ENCODE measurements at regions not wholly inside any gene's neighbourhood (a gene's known extent, or its start where the extent isn't known, plus 50 kb on each side); places are given as distances from the start of the nearest gene placed in this dataset.

DNA sequence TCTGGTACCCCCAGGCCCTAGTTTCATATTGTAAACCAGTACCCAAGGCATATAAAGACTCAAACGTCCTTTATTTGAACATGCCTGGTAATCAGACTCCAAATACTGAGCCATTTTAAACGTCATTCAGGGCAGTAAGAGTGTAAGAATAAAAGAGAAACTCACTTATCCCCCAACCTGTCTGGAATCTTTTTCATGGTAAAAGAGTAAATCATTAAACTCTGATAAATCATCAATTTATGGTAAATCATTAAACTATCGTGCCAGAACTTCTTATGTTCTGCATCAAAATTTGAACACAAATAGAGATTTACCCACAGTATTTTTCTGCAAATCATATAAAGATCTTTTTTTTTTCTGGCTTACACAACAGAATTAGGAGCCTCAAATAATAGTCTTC is 734.3 kb upstream of the POT1 start:
- DNase-seq (ENCODE audit: low spot score), result no peak

DNA sequence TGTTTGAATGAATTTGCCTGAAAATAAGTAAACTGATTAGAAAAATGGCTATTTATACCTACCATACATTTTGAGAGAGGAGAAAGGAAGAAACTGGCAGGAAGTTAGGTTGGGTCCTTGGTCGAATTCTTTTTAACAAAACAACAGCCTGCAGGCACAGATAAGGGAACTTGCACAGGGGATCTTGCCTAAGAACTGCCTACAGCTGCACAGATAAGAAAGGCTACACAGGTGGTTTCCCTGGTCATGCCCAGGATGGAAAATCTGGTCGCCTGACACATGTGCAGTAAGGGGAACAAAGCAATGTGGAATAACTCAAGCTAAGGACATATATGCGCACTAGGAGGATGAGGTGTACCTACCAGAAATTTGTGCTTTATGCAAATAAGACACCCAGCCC is 732.1 kb upstream of the POT1 start:
- DNase-seq (ENCODE audit: low spot score), result no peak

DNA sequence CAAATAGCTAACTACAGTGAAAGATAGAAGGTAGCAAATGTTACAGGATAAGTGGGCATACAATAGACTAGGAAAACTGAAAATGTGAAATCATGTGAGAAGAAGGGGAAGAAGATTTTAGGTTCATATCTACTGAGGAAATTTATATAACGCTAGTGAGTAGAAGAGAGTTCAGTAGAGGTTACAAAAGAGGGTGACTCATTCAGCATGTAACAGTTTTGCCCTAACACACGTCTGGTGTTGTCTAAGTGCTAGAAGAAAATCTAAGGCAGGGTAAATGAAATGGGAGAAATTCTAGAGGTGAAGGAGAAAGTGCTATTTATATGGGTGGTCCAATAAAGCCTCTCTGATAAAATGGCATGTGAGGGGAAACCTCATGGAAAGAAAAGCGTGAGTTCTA is 731.4 kb upstream of the POT1 start:
- no peak for DNase-seq (ENCODE audit: low spot score)

DNA sequence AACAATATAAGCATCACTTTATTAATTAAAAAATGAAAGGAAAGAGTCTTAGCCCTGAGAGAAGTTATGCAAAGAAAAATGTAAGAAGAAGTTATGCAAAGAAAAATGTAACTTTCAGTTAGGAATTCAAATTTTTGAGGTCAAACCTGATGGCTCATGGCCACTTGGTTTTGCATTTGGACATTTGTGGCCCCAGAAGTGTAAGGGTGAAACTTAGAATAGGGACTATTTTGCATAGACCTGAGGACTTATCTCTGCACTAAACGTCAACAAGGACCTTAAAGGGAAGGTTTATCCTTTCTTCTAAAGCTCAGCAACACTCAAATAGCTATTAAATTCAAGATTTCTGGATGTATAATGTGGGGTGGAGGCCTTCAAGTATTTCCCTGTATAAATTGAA is 724.5 kb upstream of the POT1 start:
- no peak for DNase-seq (ENCODE audit: low spot score)

DNA sequence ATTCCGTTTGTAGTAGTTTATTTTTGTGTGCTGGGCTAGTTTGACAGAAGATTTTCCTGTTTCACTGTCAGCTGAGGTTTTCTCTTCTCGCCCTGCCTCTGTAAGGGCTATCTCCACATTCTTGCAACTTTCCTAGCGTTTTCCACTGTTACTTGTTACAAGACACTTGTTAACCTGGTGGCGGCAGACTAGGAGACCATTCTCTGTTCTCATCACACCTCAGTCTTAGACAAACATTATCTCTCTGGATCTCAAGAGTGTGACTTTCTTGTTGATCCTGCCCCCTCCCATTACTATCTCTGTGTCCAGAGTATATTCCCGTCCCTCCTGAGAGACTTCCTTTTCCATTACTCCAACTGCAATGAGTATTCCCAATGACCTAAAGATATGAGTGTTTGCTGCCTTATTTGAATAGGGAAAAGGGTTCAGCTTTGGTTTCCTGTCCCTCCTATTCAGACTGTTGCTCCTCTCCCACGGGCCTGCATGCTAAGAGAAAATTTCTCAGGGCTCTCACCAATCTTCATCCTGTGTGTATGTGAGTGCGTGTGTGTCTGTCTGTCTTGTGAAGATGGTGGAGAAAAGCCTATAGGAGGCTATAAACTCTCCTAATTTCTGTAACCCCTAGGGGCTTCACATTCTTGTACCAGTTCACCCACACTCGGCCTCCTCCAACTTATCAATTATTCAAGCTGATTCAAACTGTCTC is 722.4 kb upstream of the POT1 start:
- DNase-seq (ENCODE audit: low spot score), result no peak

DNA sequence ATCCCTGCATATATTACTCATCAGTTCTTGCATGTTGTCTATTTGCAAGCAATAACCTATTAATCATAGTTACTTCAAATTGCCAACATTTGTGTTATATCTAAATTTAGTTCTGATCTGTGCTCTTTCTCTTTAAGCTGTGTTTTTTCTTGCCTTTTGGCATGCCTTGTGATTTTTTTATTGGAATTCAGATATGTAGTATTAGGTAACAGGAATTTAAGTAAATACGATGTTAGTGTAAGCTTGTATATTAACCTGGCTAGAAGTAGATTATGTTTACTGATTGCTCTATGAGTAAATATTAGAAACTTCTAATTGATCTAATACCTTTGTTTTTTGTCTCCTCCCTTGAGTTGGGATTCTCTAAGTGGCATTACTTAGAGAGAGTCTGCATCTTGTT is 718.9 kb upstream of the POT1 start:
- no peak for DNase-seq (ENCODE audit: low spot score)

DNA sequence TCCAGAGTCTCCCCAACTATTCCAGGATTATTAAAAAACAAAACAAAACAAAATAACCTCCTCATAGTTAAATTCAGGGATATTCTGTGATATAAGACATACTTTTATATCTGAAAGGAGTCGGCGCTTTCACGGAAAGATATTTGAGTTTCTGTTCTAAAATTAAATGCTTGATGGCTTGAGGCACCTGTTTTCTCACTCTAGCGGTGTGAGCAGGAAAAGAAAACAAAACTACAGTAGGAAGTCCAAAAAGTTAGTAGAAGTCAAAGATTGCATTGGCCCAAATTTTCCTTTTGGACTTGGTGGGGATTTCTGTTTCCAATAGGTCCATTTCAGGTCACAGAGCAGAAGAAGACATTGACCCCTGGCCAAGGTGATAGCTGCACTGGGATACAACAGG is 716.1 kb upstream of the POT1 start:
- no peak for DNase-seq (ENCODE audit: low spot score)

DNA sequence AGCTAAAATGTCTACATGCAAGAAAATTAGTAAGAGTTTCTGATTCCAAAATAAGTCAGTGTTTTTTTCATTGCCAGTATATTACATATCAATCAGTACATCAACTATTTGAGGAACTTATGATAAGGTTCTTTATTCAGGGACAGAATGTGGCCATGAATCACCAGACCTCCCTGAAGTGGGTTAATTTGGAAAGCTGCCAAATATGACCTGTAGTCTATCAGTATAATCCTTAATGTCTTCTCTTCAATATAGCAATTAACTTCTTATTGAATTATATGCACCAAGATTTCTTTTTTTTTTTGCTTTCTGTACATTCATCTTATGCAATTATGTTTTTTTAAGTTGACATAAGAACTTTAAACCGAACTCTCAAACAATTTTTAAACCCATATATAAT is 714.5 kb upstream of the POT1 start:
- DNase-seq (ENCODE audit: low spot score), result no peak

DNA sequence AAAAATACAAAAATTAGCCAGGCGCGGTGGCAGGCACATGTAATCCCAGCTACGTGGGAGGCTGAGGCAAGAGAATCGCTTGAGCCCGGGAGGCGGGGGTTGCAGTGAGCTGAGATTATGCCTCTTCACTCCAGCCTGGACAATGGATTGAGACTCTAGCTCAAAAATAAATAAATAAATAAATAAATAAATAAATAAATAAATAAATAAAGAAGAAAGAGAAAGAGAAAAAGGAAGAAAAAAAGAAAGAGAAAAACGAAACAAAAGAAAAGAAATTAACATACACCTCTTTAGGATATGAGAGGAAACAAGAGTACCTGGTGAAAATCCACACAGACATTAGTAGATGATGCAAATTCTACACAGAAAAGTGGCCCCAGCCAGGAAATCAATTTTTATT is 713.7 kb upstream of the POT1 start:
- no peak for DNase-seq (ENCODE audit: low spot score)

DNA sequence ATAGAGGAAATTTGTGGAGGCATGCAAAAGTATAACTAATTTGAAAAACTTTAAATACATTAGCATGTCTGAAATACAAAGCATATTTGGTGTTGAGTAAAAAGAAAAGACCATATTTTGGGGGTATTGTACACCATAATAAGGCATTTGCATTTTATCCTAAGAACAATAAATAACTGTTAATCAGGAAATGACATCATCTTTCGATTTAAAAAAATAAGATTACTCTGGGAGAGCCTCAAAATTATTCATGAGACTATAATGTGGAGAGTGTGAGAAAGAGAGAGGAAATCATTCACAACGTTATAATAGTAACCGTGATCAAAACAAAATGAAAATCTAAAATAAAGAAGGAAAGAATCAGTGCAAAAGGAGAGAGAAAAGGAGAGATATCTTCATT is 712.3 kb upstream of the POT1 start:
- DNase-seq (ENCODE audit: low spot score), result no peak

DNA sequence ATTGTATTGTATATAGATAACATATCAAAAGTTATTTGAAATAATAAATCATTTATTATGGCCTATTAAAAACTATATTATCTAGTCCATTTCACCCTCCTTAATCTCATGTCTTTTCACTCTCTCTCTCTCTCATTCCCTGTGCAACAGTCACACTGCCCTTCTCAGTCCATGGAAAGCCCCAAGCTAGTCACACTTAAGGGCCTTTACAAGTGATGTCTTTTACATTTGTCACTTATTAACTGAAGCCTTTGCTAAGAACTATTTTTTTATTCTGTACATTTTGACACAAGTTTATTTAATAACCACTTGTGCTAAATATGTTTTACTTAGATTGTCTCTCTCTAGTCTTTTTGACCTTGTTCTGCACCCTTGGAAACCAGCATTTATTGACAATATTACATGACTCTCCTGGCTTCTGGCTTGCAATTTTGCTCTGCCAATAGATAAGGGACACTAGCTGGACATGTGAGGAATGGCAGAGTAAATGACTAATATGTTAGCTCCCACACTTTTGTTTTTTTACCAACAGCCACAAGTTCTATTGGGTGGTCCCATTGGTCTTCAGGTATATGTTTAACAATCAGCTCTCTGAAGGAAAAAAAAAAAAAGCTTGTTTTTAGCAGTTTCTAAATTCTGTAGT is 706.8 kb upstream of the POT1 start:
- no peak for DNase-seq (ENCODE audit: low spot score)

DNA sequence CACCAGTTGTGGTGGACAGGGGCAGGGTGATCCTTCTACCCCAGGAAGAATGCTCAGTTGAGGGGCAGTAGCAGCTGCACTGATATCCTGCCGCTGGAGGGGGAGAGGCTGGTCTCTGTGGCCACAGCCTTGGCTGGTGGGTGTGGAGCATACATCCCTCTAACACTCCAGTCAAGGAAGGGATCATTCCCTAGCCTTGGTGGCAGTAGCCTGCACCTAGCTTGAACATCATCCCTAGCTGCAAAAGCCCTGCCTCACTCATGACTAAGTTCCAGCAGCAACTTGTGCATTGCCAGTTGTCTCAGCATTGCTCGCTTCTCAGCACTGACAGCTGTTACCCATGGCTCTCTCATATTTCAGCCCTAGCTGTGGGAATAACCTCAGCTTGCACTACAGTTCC is 688.9 kb upstream of the POT1 start:
- no peak for DNase-seq (ENCODE audit: low spot score)

DNA sequence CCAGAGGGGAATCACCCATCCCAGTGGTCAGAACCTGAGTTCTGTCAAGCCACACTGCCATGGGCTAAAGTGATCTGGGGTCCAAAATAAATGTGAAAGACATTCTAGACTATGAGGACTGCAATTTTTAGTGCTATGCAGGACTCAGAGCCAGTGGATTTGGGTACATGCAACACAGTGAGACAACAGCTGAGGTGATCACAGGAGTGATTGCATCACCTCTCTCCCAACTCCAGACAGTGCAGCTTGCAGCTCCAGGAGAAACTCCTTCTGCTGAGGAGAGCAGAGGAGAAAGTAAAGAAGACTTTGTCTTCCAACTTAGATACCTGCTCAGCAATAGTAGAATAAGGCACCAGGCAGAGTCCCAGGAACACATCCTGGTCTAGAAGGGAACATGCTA is 682.0 kb upstream of the POT1 start:
- no peak for DNase-seq (ENCODE audit: low spot score)

DNA sequence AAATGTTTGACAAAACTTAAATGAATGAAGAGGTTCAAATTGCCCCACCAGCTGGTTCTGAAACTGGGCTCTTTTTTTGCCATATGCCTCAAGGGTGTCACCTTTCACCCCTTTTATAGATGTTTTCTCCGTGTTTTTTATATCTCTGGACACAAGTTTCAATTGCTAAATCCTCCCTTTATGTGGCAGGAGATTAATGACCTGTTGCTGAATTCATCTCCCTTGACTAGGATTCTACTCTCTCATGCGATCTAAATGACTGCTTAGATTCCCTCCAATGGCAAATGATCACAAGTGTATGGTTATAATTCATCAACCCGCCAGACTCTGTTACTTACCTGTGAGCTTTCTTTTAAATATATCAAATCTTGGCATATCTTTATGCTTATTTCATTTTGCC is 677.0 kb upstream of the POT1 start:
- DNase-seq (ENCODE audit: low spot score), result no peak

DNA sequence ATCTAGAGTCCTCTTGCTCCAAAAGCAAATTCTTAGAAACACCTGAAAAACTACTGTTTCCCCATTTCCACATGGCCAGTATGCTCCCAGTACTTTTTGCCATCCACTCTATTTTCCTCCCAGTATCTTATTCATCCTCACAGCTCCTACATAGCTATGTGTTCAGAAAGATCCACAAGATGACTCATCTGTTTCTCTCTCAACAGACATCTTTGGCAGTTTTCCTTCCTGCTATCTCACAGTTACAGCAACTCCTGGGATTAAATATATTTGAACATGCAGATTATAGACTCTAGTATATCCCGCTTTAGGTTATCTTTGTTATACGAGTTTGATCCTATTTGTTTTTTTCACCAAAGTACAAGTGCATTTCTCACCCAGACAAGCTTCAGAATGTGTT is 675.6 kb upstream of the POT1 start:
- DNase-seq (ENCODE audit: low spot score), result no peak

DNA sequence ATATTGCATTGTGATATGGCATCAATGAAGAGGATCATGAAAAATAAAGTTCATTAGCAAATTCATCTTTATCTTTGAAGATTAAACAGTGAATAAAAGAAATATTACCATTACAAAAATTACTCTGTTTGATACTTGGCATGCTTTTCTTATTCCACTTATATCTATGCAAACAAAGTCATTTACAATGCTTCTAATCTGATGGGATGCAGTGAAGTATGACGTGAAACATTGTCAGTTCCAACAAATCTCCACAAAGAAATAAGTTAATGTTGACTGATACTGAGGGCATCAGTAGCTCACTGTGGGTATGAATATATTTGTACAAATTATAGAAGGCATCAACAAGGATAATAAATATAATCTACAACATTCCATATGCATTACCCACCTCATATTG is 672.8 kb upstream of the POT1 start:
- no peak for DNase-seq (ENCODE audit: low spot score)

DNA sequence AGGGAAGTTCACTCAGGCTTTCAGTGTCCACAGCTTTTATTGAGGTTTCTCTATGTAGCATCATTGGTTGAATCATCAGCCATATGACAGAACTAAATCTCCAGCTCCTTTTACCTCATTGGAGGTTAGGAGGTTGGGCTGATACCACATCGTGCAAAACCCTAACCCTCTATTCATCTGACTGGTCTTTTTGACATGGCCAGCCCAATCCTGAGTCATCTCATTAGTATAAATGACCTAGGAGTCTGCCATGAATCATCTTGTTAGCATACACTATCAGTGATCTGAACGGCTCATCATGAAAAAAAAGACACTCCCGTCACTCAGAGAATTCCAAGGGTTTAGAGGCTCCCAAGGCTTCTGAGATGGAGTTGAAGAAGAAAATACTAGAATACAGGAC is 669.8 kb upstream of the POT1 start:
- DNase-seq (ENCODE audit: low spot score), result no peak

DNA sequence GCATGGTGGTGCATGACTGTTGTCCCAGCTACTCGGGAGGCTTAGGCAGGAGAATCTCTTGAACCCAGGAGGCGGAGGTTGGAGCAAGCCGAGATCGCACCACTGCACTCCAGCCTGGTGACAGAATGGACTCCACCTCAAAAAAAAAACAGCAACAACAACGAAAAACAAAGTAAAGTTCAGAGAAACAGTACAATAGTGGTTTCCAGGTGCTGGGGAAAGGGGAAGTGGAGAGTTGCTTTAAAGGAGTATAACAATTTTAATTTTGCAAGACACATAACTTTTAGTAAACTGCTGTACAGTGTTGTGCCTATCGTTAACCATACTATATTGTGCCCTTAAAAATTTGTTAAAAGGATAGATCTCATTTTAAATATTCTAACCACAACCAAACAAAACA is 662.7 kb upstream of the POT1 start:
- DNase-seq (ENCODE audit: low spot score), result no peak

DNA sequence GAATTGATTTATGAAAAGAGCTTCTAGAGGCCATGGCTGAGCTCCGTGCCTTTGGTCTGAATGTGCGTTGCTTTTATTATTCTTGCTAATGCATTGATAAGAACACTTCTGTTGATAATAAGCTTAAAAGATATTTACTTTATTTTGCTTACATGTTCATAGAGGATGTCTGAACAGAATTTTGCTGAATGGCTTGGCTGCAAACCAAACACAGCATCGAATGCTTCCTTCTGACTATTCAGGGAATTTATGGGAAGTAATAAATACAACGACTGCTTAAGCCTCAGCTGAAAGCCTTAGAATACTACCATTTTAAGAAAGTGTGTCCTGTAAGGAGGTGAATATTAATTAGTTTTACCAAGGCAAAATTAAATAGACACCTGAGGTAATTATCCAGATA is 643.5 kb upstream of the POT1 start:
- DNase-seq (ENCODE audit: low spot score), result no peak

DNA sequence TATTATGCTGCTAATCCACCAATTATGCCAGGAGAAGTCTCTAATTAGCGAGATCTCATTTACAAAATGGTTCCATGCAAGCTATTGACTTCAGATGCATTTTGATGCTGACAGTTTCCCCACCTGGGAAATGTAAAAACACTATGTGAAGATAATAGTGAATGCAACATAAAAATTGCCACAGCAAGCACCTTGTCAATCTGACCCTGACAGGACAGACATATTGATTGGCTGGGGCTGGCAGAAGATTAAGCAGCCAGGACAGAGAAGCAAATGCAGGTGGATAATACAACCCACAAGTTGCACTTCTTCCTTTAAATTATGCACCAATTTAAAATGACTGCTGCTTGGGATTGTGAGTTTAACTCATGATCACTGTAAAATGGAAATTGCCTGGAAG is 642.8 kb upstream of the POT1 start:
- no peak for DNase-seq (ENCODE audit: low spot score)

DNA sequence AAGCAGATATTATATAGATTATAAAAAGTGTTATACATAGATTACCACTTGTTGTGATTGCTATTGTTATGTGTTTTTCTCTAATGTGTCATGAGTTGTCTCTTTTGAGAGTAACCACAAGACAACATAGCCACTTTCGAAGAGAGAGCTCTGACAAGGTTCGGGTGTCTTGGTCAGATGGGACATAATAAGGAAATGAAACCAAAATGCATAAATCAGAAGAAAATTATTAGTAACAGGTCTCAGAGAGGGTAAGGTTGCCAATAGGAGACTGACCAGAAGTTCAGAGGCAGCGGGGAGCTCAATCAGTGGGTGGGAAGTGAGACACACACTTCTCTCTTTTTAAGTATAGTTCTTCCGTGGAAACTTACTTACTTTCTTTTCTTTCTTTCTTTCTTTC is 639.2 kb upstream of the POT1 start:
- no peak for DNase-seq (ENCODE audit: low spot score)

DNA sequence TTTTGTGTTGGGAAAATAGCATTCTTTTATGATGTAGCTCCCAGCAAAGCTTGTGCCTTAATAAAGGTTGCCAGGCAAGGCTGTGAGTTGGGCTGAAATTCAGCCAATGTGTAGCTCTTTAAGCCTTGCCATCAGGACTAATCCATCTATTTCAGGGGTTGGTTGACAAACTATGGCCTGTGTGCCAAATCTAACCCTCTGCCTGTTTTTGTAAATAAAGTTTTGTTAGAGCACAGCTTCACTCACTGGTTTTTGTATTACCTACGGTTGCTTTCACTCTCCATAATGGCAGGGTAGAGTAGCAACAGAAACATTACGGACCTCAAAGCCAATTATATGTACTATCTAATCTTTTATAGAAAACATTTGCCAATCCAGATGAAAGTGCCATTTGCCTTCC is 638.1 kb upstream of the POT1 start:
- DNase-seq (ENCODE audit: low spot score), result no peak

DNA sequence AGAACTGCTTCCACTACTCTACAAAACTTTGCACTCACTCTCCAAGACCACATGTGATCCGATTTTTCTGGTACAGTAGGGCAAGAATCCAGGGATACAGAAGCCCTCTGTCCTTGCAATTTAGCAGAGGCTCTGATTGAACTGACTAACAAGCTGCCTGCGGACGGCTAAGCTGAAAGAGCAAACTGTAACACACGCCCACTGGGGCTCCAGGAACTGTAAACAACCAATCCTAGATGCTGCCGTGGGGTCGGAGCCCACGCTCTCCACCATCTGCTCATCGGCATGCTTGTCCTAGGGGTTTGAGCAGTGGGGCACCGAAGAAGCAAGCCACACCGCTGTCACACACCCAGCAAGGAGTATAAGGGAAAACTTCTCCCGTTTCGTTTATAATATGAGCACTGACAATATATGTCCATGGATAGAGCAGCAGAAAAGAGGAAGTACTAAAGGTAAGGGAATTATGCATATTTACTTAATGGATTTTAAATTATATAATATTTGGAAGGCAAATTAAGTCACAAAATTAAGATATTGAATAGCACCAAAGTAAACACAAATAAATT is 634.4 kb upstream of the POT1 start:
- DNase-seq (ENCODE audit: low spot score), result no peak

DNA sequence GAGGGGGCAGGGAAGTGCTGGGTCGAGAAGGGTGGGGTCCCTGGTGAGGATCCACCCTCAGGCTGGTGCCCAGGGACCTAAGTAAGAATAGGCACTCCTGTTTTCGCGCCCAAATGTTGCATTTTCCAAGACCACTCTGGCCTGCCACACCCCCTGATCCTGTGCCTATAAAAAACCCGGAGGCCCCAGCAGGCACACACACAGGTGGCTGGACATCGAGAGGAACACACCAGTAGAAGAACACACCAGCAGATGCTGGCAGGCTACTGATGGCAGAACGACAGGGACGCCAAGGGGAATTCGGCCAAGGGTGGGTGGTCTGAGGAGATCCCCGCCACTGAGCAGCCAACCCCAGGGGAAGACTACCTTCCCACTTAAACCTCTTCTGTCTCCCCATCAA is 633.9 kb upstream of the POT1 start:
- no peak for DNase-seq (ENCODE audit: low spot score)
